Left ventricle myocardium superior (tissue), 1 donor: ENCODE measurements at regions not wholly inside any gene's neighbourhood (a gene's known extent, or its start where the extent isn't known, plus 50 kb on each side); places are given as distances from the start of the nearest gene placed in this dataset.
"Not testable (repeated sequence)": the region's sequence is repeated elsewhere in the genome, so short reads cannot be mapped to it uniquely, and the experiment has no call there.

Experiments
- ATAC-seq: fragments of 200-7000 bp; cut with Tn5 transposase; one replicate; pipeline ENCODE4 v1.9.1; 2020; ENCODE audit warnings: mild to moderate bottlenecking, moderate library complexity
- DNase-seq: peaks from one replicate; pipeline ENCODE4 v3.0.0-alpha.2; 2020
- intact Hi-C: fragments of 100-400 bp; cut with micrococcal nuclease; formaldehyde crosslinking; loops from one replicate; pipeline ENCODE4 v1.11.0; 2022
- donor health status: DM: no; HTN: yes; CAD: no; lungs with severe emphysema.

GRCh38 chr4:132071815-132072214, 1077.3 kb upstream of the PCDH10 start:
- no peak for DNase-seq
- ATAC-seq, result no peak

GRCh38 chr4:132076829-132077228, 1072.3 kb upstream of the PCDH10 start:
- intact Hi-C loops, result no loop called here
- ATAC-seq (no peak), DNase-seq (no peak)

More at GRCh38 chr4:132071815-132072214, 1077.3 kb upstream of the PCDH10 start:
- intact Hi-C loops, result no loop called here

- ATAC-seq (no peak), DNase-seq (no peak)
- intact Hi-C loops, result no loop called here
Measured at GRCh38 chr4:132085105-132085504, 1064.0 kb upstream of the PCDH10 start.

GRCh38 chr4:132094017-132094416, 1055.1 kb upstream of the PCDH10 start:
- DNase-seq (no peak), ATAC-seq (no peak)
- intact Hi-C loops, result no loop called here

GRCh38 chr4:132097041-132097440, 1052.1 kb upstream of the PCDH10 start:
- DNase-seq, result no peak
- intact Hi-C loops, result no loop called here
- no peak for ATAC-seq

GRCh38 chr4:132101526-132101925, 1047.6 kb upstream of the PCDH10 start:
- ATAC-seq (no peak), DNase-seq (no peak)
- intact Hi-C loops, result no loop called here

DNA sequence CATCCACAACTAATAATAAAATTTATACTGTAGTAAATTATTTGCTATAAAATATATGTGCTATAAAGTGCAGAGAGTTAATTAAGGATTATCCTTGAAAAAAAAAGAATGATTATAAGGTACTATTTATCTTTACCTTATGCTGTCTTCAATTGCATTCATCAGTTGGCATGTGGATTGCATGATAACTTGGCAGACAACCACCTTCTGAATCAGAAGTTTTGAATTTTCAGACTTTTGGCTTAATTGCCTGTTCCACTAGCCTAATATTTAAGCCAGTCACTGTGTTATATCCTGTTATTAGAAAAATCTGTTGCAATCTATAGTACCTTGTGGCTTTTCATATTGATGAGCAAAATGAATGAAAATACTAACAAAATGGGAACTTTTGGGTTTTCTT, 1040.3 kb upstream of the PCDH10 start:
- ATAC-seq, result no peak
- DNase-seq, result no peak

DNA sequence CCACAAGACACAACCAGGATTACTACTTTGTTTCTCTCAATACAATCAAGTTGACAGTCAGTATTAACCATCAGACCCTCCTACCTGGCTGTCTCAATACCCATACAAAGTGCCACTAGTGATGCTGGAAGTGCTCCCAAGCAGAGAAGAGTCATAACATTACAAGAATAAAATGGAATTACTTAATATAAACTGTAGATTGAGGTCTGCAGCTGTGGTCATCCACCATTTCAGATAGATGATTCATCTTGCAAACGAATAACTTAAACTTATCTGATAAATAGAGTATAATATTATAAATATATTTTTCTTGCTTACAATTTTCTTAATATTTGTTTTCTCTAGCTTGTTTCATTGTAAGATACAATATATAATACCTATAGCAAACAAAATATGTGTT, 1034.2 kb upstream of the PCDH10 start:
- ATAC-seq (no peak), DNase-seq (no peak)
- intact Hi-C loops, result no loop called here

More for the DNA sequence above, 1040.3 kb upstream of the PCDH10 start:
- intact Hi-C loops, result no loop called here

DNA sequence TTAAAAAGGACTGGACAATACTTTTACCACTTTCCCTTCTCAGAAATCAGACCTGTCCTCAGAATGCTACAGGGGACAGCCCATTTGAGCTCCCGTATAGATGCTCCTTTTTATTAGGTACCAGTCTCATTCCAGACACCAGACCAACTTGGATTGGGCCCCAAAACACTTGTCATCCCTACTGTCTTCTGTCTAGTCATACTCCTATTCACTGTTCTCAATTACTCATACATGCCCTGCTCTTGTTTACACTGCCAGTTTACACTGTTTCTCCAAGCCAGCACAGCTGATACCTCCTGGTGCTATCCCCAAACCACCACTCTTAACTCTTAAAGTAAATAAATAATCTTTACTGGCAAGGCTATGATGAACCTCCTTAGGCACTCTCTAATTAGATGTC, 1026.4 kb upstream of the PCDH10 start:
- intact Hi-C loops, ATAC-seq, DNase-seq: not testable (repeated sequence)

GRCh38 chr4:132123870-132124623, 1025.0 kb upstream of the PCDH10 start:
- no peak for ATAC-seq
- no peak for DNase-seq
- intact Hi-C loops, result no loop called here

DNA sequence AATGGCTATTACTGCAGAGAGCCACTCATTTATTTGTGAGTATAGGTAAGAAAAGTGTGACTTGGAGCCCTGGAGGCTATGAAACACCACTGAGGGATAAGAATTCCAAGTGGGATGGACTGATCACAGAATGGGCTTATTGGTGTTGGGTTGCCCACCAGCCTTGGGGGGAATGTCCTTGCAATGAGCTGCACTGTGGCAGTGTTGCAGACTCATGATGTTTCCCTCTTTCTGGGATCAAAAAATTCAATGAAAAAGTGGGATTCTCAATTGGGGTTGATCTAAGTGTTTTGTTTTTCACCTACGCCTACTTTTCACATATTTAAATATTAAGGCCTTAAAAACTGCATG, 1024.5 kb upstream of the PCDH10 start:
- ATAC-seq, result no peak

DNA sequence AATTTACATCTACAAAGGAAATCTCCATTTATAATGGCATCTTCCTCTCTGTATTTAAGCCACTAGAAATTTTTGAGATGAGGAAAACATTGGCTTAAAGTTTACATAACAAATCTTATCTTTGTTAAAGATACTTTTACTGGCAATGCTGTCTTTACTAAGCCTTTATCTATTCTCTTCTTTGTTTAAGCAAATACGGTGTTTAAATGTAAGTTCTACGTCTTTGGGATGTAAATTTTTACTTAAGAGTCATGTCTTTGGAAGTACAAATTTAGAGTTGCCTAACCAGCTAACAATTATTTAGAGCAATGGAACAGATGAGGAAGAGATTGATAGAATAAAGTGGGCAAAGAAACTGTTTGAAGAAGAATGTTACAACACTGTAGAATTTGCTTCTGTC, 1024.0 kb upstream of the PCDH10 start:
- DNase-seq (no peak), ATAC-seq (no peak)
- intact Hi-C loops, result no loop called here

More for the DNA sequence above, 1024.5 kb upstream of the PCDH10 start:
- intact Hi-C loops, result no loop called here
- DNase-seq, result no peak

DNA sequence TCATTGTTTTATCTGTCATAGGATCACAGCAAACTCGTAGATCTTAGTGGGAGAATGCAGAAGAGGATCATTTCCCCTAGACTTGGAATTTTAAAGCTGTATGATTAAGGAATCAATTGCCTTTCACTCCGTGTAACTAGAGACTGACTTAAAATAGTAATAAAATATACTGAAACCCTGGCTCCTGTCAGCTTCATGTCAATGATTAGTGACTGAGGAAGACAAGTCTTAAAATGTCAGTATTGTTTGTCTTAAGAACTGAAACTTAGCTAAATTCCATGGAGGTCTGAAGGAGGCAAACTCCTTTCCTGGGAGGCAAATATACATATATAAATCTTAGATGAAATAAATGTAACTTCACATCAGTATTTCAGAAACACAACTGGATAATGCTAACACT, 1016.7 kb upstream of the PCDH10 start:
- ATAC-seq (no peak), DNase-seq (no peak)
- intact Hi-C loops, result no loop called here

DNA sequence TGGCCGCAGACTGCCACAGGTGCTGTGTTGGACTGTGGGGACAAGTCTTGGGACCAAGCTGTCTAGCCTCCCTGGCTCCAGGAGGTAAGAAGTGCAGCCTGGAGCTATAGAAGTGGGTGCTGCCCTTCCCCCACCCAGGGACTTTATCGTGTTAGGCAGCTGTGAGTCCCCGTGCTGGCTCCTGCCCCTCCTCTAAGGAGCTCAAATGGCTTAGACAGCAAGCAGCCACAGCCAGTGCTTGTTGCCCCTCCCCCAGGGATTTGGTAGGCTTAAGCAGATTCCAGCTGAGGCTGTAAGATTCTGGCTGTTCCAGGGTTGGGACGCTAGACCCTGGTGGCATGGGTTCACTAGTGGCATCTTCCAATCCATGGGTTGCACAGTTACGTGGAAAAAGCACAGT, 979.4 kb upstream of the PCDH10 start:
- intact Hi-C loops, result no loop called here
- ATAC-seq (no peak), DNase-seq (no peak)

GRCh38 chr4:132180020-132180427, 969.1 kb upstream of the PCDH10 start:
- ATAC-seq (no peak), DNase-seq (no peak)
- intact Hi-C loops, result no loop called here

GRCh38 chr4:132195176-132195575, 953.9 kb upstream of the PCDH10 start:
- intact Hi-C loops, result no loop called here
- DNase-seq (no peak), ATAC-seq (no peak)

DNA sequence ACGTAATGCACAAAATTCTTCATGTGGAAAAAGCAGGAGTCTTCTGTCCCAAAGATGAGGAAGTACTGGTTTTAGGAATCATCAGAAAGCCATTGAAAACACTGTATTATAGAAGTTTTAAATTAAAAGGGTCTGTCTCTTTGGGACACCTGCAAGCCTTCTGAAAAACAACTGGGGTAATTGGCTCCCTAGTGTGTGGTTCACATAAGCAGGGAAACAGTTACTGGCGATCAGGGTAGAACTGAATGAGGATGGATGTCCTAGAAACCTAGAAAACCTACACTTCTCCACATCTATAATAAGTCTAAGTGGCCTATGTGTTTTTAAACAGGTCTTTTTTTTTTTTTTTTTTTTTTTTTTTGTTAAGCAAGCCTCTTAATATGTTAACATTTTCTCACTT, 945.5 kb upstream of the PCDH10 start:
- no peak for ATAC-seq
- intact Hi-C loops, result no loop called here
- DNase-seq, result no peak

DNA sequence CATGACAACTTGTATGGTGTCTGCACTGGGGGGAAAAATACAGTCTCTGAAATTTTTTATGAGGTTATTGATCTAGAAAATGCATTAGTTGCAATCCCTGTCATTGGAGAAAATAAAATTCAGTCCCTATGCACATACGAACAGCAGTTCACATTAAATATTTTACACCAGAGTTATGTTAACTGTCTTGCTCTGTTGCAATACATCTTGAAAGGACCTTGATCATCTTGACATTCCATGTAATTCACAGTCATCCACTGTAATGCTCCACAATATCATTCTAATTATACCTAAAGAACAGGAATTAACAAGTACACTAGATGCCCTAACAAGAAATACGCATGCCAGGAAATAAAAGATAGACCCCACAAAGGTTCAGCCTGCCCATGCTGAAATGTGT, 934.6 kb upstream of the PCDH10 start:
- ATAC-seq (no peak), DNase-seq (no peak)
- intact Hi-C loops, result no loop called here

- no peak for DNase-seq
- intact Hi-C loops, result no loop called here
- ATAC-seq, result no peak
Measured at GRCh38 chr4:132218406-132218805, 930.7 kb upstream of the PCDH10 start.

DNA sequence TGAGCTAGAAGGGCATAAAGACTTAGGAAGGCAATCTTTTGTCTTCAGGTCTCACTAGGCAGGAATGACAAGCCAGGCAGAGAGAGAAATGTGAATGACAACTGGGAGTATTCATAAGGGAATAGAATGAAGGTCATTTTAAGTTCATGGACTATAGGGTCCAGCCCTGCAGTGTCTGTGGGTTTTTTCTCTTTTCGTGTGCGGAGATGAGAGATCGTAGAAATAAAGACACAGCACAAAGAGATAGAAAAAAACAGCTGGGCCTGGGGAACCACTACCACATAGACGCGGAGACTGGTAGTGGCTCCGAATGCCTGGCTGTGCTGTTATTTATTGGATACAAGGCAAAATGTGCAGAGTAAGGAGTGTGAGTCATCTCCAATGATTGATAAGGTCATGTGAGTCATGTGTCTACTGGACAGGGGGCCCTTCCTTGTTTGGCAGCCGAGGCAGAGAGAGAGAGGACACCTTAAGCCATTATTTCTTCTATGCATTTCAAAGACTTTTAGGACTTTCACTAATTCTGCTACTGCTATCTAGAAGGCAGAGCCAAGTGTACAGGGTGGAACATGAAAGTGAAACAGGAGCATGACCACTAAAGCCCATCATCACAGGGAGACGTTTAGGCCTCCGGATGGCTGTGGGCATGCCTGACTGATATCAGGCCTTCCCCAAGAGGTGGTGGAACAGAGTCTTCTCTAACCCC, 921.8 kb upstream of the PCDH10 start:
- ATAC-seq (no peak), DNase-seq (no peak)
- intact Hi-C loops, result no loop called here

GRCh38 chr4:132227857-132228165, 921.3 kb upstream of the PCDH10 start:
- intact Hi-C loops, ATAC-seq: not testable (repeated sequence)
- peak; percentile 25 for DNase-seq
